ENCODE measurements at regions not wholly inside any gene's neighbourhood (a gene's known extent, or its start where the extent isn't known, plus 50 kb on each side); places are given as distances from the start of the nearest gene placed in this dataset.

- no peak for TF ChIP-seq EZH2 (IDR thresholded peaks at IDR 0.05; ENCODE audit: low read length, unreplicated experiment)
- TF ChIP-seq CTCF (conservative IDR thresholded peaks at IDR 0.05; ENCODE audit: low read depth, low read length) = no peak
Measured at GRCh38 chr6:56368491-56368890, 121.1 kb upstream of the COL21A1 start.
